AG04449 (cell line): ENCODE measurements at regions not wholly inside any gene's neighbourhood (a gene's known extent, or its start where the extent isn't known, plus 50 kb on each side); places are given as distances from the start of the nearest gene placed in this dataset.

Source experiments
- CTCF ChIA-PET: fragments of 350-600 bp; formaldehyde crosslinking; extraction: SDS; loops from one replicate; lab custom pipeline; 2021; ENCODE audit warnings: antibody characterized with exemption; lab: Yijun Ruan, JAX
- POLR2A ChIA-PET: fragments of 400-600, 350-600 bp; formaldehyde crosslinking; extraction: SDS; loops from one replicate; lab custom pipeline; 2020; ENCODE audit warnings: antibody characterized with exemption, inconsistent platforms; lab: Yijun Ruan, JAX
- DNase-seq: peaks from one replicate; pipeline ENCODE4 v3.0.0-alpha.2; 2010; ENCODE audit warnings: low read depth, low spot score
- H3K4me3 ChIP-seq: 2 replicates; pipeline ENCODE4 v1.5.1; 2011; ENCODE audit warnings: low read depth, mild to moderate bottlenecking, control low read depth, low read length
- TF ChIP-seq, protein P1 (sequence below): IDR thresholded peaks from one replicate; pipeline ENCODE4 v1.5.1; 2011; ENCODE audit warnings: mild to moderate bottlenecking, moderate library complexity, low read length, control low read depth, inconsistent platforms; ENCODE audit not compliant: insufficient read depth; ENCODE audit errors: missing control alignments

- CTCF ChIA-PET = no interaction called here
- no peak for DNase-seq
- TF ChIP-seq, protein P1, sequence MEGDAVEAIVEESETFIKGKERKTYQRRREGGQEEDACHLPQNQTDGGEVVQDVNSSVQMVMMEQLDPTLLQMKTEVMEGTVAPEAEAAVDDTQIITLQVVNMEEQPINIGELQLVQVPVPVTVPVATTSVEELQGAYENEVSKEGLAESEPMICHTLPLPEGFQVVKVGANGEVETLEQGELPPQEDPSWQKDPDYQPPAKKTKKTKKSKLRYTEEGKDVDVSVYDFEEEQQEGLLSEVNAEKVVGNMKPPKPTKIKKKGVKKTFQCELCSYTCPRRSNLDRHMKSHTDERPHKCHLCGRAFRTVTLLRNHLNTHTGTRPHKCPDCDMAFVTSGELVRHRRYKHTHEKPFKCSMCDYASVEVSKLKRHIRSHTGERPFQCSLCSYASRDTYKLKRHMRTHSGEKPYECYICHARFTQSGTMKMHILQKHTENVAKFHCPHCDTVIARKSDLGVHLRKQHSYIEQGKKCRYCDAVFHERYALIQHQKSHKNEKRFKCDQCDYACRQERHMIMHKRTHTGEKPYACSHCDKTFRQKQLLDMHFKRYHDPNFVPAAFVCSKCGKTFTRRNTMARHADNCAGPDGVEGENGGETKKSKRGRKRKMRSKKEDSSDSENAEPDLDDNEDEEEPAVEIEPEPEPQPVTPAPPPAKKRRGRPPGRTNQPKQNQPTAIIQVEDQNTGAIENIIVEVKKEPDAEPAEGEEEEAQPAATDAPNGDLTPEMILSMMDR = no peak
- POLR2A ChIA-PET = no interaction called here
- H3K4me3 ChIP-seq = no peak overlapping the region
Measured at GRCh38 chr3:181561139-181562031, 150.3 kb upstream of the SOX2 start.

DNA sequence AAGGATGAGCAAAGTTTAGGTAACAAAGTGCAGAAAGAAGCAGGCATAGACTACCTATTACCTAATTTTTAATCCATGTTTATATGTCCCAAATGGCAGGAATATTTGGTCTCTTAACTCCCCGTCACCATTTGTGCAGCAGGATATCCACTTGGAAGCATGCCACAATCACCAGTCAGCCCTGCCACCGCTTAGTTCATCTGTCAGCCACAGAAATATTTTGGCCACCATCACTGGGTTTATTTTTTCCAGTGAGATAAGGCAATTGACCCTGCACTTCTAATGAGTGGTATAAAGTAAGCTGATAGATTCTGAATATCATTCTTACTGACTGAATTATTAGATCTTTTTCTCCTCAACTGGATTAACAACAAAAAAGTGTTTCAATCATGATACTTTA is 152.9 kb upstream of the SOX2 start:
- POLR2A ChIA-PET = no interaction called here
- DNase-seq = no peak
- CTCF ChIA-PET = no interaction called here
- TF ChIP-seq, protein P1 = no peak
- no peak overlapping the region for H3K4me3 ChIP-seq

GRCh38 chr3:181555681-181556080 is 156.0 kb upstream of the SOX2 start:
- H3K4me3 ChIP-seq = no peak overlapping the region
- POLR2A ChIA-PET = no interaction called here
- DNase-seq = no peak
- TF ChIP-seq, protein P1 = no peak
- CTCF ChIA-PET = no interaction called here

DNA sequence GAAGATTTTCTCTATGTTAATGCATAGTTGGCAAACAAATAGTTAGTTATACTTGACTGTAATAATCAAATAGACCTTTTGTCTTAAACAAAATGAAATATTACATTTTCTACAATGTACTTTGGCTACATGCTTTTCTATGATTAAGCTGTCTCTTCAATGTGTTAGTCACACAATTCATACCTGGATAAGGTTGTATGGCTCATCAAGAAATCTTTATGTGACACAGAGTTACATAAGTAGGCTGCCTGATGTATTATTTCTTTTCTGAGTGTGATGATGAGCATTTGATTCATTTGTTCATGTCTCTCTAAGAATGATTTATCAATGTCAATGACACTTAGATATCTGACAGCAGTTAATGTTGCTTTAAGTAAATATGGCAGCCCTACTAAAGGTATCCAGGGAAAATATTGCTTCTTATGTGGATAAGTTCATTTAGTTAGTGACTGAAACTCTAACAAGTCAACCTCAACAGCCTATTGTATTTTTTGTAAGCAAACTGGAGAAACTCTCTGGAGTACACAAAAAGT is 157.4 kb upstream of the SOX2 start:
- TF ChIP-seq, protein P1 = no peak
- POLR2A ChIA-PET = no interaction called here
- DNase-seq = no peak
- CTCF ChIA-PET = no interaction called here
- H3K4me3 ChIP-seq = no peak overlapping the region

GRCh38 chr3:181549266-181549665 is 162.5 kb upstream of the SOX2 start:
- TF ChIP-seq, protein P1 = no peak
- H3K4me3 ChIP-seq = no peak overlapping the region
- CTCF ChIA-PET = no interaction called here
- POLR2A ChIA-PET = no interaction called here
- DNase-seq = no peak

- DNase-seq = no peak
- POLR2A ChIA-PET = no interaction called here
- TF ChIP-seq, protein P1 = no peak
- CTCF ChIA-PET = no interaction called here
- no peak overlapping the region for H3K4me3 ChIP-seq
Measured at GRCh38 chr3:181541414-181541813, 170.3 kb upstream of the SOX2 start.
